ENCODE measurements at regions not wholly inside any gene's neighbourhood (a gene's known extent, or its start where the extent isn't known, plus 50 kb on each side); places are given as distances from the start of the nearest gene placed in this dataset.

GRCh38 chr6:18328540-18328939 lies 58.6 kb upstream of the RNF144B start:
- peak overlapping the region; percentile 59; the same call in 1 of the 2 replicates for H3K27ac ChIP-seq (replicated peaks)
- H3K27me3 ChIP-seq (ENCODE audit: insufficient read depth, poor library complexity, severe bottlenecking): no peaks in the 10 kb centered on the region
- TF ChIP-seq GABPA (IDR thresholded peaks at IDR 0.05; ENCODE audit: low read depth): no peak
- TF ChIP-seq POLR2AphosphoS5 (IDR thresholded peaks at IDR 0.05; ENCODE audit: low read depth): no peak
- TF ChIP-seq CTCF (IDR thresholded peaks at IDR 0.05; ENCODE audit: insufficient read depth, low read length): no peak
- TF ChIP-seq REST (IDR thresholded peaks at IDR 0.05; ENCODE audit: insufficient replicate concordance, low read depth): no peak
- TF ChIP-seq SPI1 (IDR thresholded peaks at IDR 0.05; ENCODE audit: borderline replicate concordance, low read depth): no peak
- no peak for DNase-seq (ENCODE audit: low read depth in 1 of 2, low spot score in 1 of 2)
- H3K4me3 ChIP-seq (replicated peaks; ENCODE audit: insufficient read depth, low read length): no peak overlapping the region

- no peak overlapping the region for H3K27ac ChIP-seq (replicated peaks)
- no peak for DNase-seq (ENCODE audit: low read depth in 1 of 2, low spot score in 1 of 2)
- no peak overlapping the region for H3K4me3 ChIP-seq (replicated peaks; ENCODE audit: insufficient read depth, low read length)
- TF ChIP-seq SPI1 (IDR thresholded peaks at IDR 0.05; ENCODE audit: borderline replicate concordance, low read depth) (no peak), GABPA (IDR thresholded peaks at IDR 0.05; ENCODE audit: low read depth) (no peak), POLR2AphosphoS5 (IDR thresholded peaks at IDR 0.05; ENCODE audit: low read depth) (no peak), CTCF (IDR thresholded peaks at IDR 0.05; ENCODE audit: insufficient read depth, low read length) (no peak), REST (IDR thresholded peaks at IDR 0.05; ENCODE audit: insufficient replicate concordance, low read depth) (no peak)
- no peaks in the 10 kb centered on the region for H3K27me3 ChIP-seq (ENCODE audit: insufficient read depth, poor library complexity, severe bottlenecking)
Measured at GRCh38 chr6:18328070-18328469, 59.1 kb upstream of the RNF144B start.

- no peak for TF ChIP-seq POLR2AphosphoS5 (IDR thresholded peaks at IDR 0.05; ENCODE audit: low read depth)
- TF ChIP-seq REST (IDR thresholded peaks at IDR 0.05; ENCODE audit: insufficient replicate concordance, low read depth): no peak
- TF ChIP-seq SPI1 (IDR thresholded peaks at IDR 0.05; ENCODE audit: borderline replicate concordance, low read depth): no peak
- no peak for TF ChIP-seq CTCF (IDR thresholded peaks at IDR 0.05; ENCODE audit: insufficient read depth, low read length)
- no peak for TF ChIP-seq GABPA (IDR thresholded peaks at IDR 0.05; ENCODE audit: low read depth)
- no peaks in the 10 kb centered on the region for H3K27me3 ChIP-seq (ENCODE audit: insufficient read depth, poor library complexity, severe bottlenecking)
- DNase-seq (ENCODE audit: low read depth in 1 of 2, low spot score in 1 of 2): peak in 1 of 2 experiments; percentile 71
- no peak overlapping the region for H3K27ac ChIP-seq (replicated peaks)
- no peak overlapping the region for H3K4me3 ChIP-seq (replicated peaks; ENCODE audit: insufficient read depth, low read length)
Measured at GRCh38 chr6:18327626-18328025, 59.5 kb upstream of the RNF144B start.
